ENCODE measurements at regions not wholly inside any gene's neighbourhood (a gene's known extent, or its start where the extent isn't known, plus 50 kb on each side); places are given as distances from the start of the nearest gene placed in this dataset.

GRCh38 chr3:127033171-127033570 lies 50.3 kb downstream of the PLXNA1 start:
- DNase-seq (peak; percentile 34), ATAC-seq (ENCODE audit: poor library complexity) (no peak)

GRCh38 chr3:127033786-127034185 lies 50.9 kb downstream of the PLXNA1 start:
- intact Hi-C loops (cut with DNase I): no loop called here
- DNase-seq: peak; percentile 26

More at GRCh38 chr3:127033171-127033570, 50.3 kb downstream of the PLXNA1 start:
- intact Hi-C loops (cut with DNase I): no loop called here

GRCh38 chr3:127034195-127034989 lies 51.5 kb downstream of the PLXNA1 start:
- DNase-seq: peak; percentile 46
- intact Hi-C loops (cut with DNase I): no loop called here
- no peak for ATAC-seq (ENCODE audit: poor library complexity)

More at GRCh38 chr3:127033786-127034185, 50.9 kb downstream of the PLXNA1 start:
- ATAC-seq (ENCODE audit: poor library complexity): no peak

DNA sequence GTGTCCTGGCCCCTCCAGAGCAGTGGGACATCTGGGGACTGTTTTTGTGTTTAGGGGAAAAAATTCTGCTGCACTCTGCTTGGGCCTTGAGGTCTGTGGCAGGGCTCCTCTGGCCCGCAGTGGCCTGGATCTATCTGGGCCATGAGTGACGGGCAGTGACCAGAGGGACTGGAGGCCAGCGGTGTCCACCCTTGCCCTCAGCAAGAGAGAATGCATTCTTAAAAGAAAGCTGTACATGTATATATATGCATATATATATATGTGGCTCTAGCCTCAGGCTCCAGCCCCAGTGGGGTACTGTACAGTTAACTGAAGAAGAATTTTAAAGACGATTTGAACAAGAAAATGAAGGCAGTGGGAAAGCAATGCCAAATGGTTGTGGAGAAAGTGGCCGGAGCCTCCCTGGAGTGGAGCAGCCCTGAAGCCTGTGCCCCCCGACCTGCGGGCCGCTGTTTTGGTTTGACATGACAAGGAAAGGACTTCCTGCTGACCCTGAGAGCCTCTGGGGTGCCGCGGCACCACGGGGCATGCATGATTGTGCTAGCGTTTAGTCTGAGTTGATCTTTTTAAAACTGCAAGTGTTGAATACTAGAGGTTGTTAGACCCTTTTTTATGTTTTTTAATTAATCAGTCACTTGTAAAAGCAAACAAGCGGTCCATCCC lies 52.2 kb downstream of the PLXNA1 start:
- DNase-seq (peak; percentile 39), ATAC-seq (ENCODE audit: poor library complexity) (no peak)
- intact Hi-C loops (cut with DNase I): no loop called here

- intact Hi-C loops (cut with DNase I): no loop called here
- peak; percentile 73 for DNase-seq
- peak; percentile 34 for ATAC-seq (ENCODE audit: poor library complexity)
These were observed 52.8 kb downstream of the PLXNA1 start for GRCh38 chr3:127035677-127036076.

- intact Hi-C loops (cut with DNase I): no loop called here
- peak; percentile 43 for DNase-seq
- ATAC-seq (ENCODE audit: poor library complexity): peak; percentile 6
These were observed 53.5 kb downstream of the PLXNA1 start for GRCh38 chr3:127036209-127037020.

DNA sequence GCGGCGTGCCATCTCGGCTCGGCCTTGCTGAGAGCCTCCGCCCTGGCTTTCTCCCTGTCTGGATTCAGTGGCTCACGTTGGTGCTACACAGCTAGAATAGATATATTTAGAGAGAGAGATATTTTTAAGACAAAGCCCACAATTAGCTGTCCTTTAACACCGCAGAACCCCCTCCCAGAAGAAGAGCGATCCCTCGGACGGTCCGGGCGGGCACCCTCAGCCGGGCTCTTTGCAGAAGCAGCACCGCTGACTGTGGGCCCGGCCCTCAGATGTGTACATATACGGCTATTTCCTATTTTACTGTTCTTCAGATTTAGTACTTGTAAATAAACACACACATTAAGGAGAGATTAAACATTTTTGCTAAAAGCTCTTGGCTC lies 54.1 kb downstream of the PLXNA1 start:
- intact Hi-C loops (cut with DNase I): no loop called here
- no peak for DNase-seq
- no peak for ATAC-seq (ENCODE audit: poor library complexity)

DNA sequence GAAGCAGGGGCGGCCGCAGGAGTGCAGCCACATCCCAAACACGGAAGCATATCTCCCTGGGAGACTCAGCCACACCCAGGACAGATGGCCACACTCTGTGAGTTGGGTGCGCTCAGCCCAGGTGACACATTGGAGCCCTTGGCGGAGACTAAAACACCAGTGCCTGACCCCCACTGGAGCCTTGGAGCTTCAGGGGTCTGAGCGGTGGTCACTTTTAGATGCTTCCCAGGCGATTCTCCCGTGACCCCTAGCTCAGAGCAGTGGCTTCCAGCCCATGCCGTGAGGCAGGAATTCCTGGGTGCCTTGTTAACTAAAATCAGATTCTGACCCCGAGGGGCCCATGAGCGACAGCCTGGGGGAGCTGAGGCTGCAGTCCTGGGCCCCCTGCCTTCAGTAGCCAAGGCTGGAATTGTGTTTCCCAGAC lies 54.5 kb downstream of the PLXNA1 start:
- DNase-seq (peak; percentile 41), ATAC-seq (ENCODE audit: poor library complexity) (no peak)
- intact Hi-C loops (cut with DNase I): no loop called here

DNA sequence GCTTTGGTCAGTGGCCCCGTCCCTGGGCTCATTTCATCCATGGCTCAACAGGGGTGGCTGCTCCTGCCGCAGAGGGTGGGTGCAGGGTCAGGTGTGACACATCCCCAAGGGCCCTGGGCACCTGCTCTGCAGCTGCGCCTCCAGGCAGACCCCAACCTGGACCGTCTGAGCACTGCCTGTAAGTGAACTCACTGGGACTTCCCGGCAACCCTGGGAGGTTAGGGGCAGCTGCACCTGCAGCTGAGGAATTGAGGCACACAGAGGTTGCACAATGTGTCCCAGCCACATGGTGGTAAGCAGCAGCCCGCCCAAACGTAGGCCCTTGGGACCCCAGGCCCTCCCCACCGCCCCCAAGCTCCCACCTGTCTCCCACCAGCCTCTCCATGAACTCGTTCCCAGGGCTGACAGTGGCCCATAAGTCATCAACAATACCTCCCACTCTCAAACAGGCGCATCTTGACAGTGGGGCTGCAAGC lies 55.1 kb downstream of the PLXNA1 start:
- ATAC-seq (ENCODE audit: poor library complexity) (no peak), DNase-seq (peak; percentile 36)
- intact Hi-C loops (cut with DNase I): no loop called here

GRCh38 chr3:127038466-127038865 lies 55.6 kb downstream of the PLXNA1 start:
- DNase-seq: no peak
- no peak for ATAC-seq (ENCODE audit: poor library complexity)
- intact Hi-C loops (cut with DNase I): no loop called here

- intact Hi-C loops (cut with DNase I): no loop called here
- no peak for ATAC-seq (ENCODE audit: poor library complexity)
- peak; percentile 33 for DNase-seq
These were observed 56.1 kb downstream of the PLXNA1 start for GRCh38 chr3:127038923-127039581.

- intact Hi-C loops (cut with DNase I): no loop called here
- ATAC-seq (ENCODE audit: poor library complexity) (no peak), DNase-seq (peak; percentile 23)
These were observed 56.8 kb downstream of the PLXNA1 start for GRCh38 chr3:127039719-127040118.

GRCh38 chr3:127040216-127040615 lies 57.3 kb downstream of the PLXNA1 start:
- no peak for DNase-seq
- ATAC-seq (ENCODE audit: poor library complexity): no peak
- intact Hi-C loops (cut with DNase I): no loop called here

GRCh38 chr3:127041264-127041820 lies 58.4 kb downstream of the PLXNA1 start:
- ATAC-seq (ENCODE audit: poor library complexity): no peak
- DNase-seq: peak; percentile 31
- intact Hi-C loops (cut with DNase I): no loop called here

DNA sequence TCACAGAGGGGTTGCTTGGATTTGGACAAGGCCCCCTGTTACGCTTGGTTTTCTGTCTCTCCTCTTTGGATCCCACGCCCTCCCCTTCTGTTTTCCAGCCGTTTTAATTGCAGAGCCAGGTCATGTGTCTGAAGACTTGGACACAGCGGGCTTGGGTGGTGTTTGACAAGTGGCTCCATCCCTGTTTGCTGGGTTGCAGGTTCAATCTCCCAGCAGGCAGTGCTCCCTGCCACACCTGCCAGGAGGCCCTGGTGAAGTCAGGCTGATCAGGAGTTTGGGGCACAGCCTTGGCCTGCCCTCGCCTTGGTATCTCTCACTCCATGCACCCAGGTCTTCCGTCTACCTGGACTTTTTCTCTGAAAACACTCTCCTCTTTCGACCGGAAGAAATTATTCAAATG lies 59.0 kb downstream of the PLXNA1 start:
- ATAC-seq (ENCODE audit: poor library complexity) (no peak), DNase-seq (peak; percentile 28)
- intact Hi-C loops (cut with DNase I): no loop called here

- peak; percentile 31 for DNase-seq
These were observed 59.7 kb downstream of the PLXNA1 start for GRCh38 chr3:127042634-127043033.

GRCh38 chr3:127043041-127043641 lies 60.2 kb downstream of the PLXNA1 start:
- intact Hi-C loops (cut with DNase I): no loop called here
- DNase-seq (peak; percentile 33), ATAC-seq (ENCODE audit: poor library complexity) (no peak)

More at GRCh38 chr3:127042634-127043033, 59.7 kb downstream of the PLXNA1 start:
- no peak for ATAC-seq (ENCODE audit: poor library complexity)
- intact Hi-C loops (cut with DNase I): no loop called here

Measured in Right ventricle myocardium superior (tissue), 1 donor.